ENCODE measurements at regions not wholly inside any gene's neighbourhood (a gene's known extent, or its start where the extent isn't known, plus 50 kb on each side); places are given as distances from the start of the nearest gene placed in this dataset.
"Not testable (repeated sequence)": the region's sequence is repeated elsewhere in the genome, so short reads cannot be mapped to it uniquely, and the experiment has no call there.

DNA sequence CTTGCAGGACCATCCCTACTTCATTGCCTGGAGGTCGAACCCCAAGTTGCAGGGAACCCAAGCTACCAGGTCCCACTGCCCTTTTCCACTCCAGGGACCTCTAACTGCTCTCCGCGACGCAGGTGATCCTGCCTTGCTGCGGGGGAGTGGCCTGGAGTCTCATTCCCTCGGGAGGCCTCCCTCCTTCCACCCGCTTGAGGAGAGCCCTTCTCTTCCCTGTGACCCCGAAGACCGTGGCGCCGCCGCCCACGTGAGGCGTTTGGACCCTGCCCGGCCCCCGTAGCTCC lies 63.0 kb upstream of the AGTPBP1 start:
- TF ChIP-seq POLR2A (IDR thresholded peaks at IDR 0.05; ENCODE audit: low read length); GATA1 (IDR thresholded peaks at IDR 0.05; ENCODE audit: low read depth, low read length): not testable (repeated sequence)

All from erythroblast (primary cell).